ENCODE measurements at regions not wholly inside any gene's neighbourhood (a gene's known extent, or its start where the extent isn't known, plus 50 kb on each side); places are given as distances from the start of the nearest gene placed in this dataset.
"Not testable (repeated sequence)": the region's sequence is repeated elsewhere in the genome, so short reads cannot be mapped to it uniquely, and the experiment has no call there.

GRCh38 chr21:35751171-35751570, 309.2 kb downstream of the SETD4 start:
- DNase-seq (ENCODE audit: low read depth in 2 of 2): no peak

- DNase-seq (ENCODE audit: low read depth in 2 of 2): no peak
Observed at GRCh38 chr21:35749904-35750303, 310.4 kb downstream of the SETD4 start.

- DNase-seq (ENCODE audit: low read depth in 2 of 2): no peak
Observed at GRCh38 chr21:35748678-35749314, 311.5 kb downstream of the SETD4 start.

GRCh38 chr21:35743571-35743970, 316.8 kb downstream of the SETD4 start:
- no peak for DNase-seq (ENCODE audit: low read depth in 2 of 2)

- DNase-seq (ENCODE audit: low read depth in 2 of 2): no peak
Observed at GRCh38 chr21:35738347-35738961, 321.9 kb downstream of the SETD4 start.

GRCh38 chr21:35737899-35738346, 322.4 kb downstream of the SETD4 start:
- no peak for DNase-seq (ENCODE audit: low read depth in 2 of 2)

GRCh38 chr21:35737449-35737848, 322.9 kb downstream of the SETD4 start:
- no peak for DNase-seq (ENCODE audit: low read depth in 2 of 2)

- no peak for DNase-seq (ENCODE audit: low read depth in 2 of 2)
Observed at GRCh38 chr21:35732788-35733187, 327.5 kb downstream of the SETD4 start.

GRCh38 chr21:35730325-35730724, 330.0 kb downstream of the SETD4 start:
- DNase-seq (ENCODE audit: low read depth in 2 of 2): no peak

GRCh38 chr21:35727830-35728229, 332.5 kb downstream of the SETD4 start:
- no peak for DNase-seq (ENCODE audit: low read depth in 2 of 2)

GRCh38 chr21:35724156-35724555, 336.2 kb downstream of the SETD4 start:
- DNase-seq (ENCODE audit: low read depth in 2 of 2): no peak

GRCh38 chr21:35721701-35722100, 338.6 kb downstream of the SETD4 start:
- DNase-seq (ENCODE audit: low read depth in 2 of 2): no peak

GRCh38 chr21:35720208-35720731, 340.1 kb downstream of the SETD4 start:
- DNase-seq (ENCODE audit: low read depth in 2 of 2): no peak

GRCh38 chr21:35719080-35719479, 341.2 kb downstream of the SETD4 start:
- no peak for DNase-seq (ENCODE audit: low read depth in 2 of 2)

GRCh38 chr21:35716876-35717565, 343.3 kb downstream of the SETD4 start:
- DNase-seq (ENCODE audit: low read depth in 2 of 2): no peak

GRCh38 chr21:35713914-35714313, 346.4 kb downstream of the SETD4 start:
- DNase-seq (ENCODE audit: low read depth in 2 of 2): no peak

GRCh38 chr21:35711661-35712060, 348.7 kb downstream of the SETD4 start:
- DNase-seq (ENCODE audit: low read depth in 2 of 2): no peak

GRCh38 chr21:35711213-35711612, 349.1 kb downstream of the SETD4 start:
- DNase-seq (ENCODE audit: low read depth in 2 of 2): no peak

GRCh38 chr21:35709990-35710389, 350.3 kb downstream of the SETD4 start:
- DNase-seq (ENCODE audit: low read depth in 2 of 2): not testable (repeated sequence)

GRCh38 chr21:35705888-35706287, 354.4 kb downstream of the SETD4 start:
- no peak for DNase-seq (ENCODE audit: low read depth in 2 of 2)

- DNase-seq (ENCODE audit: low read depth in 2 of 2): no peak
Observed at GRCh38 chr21:35705237-35705887, 355.0 kb downstream of the SETD4 start.

GRCh38 chr21:35703704-35704103, 356.6 kb downstream of the SETD4 start:
- DNase-seq (ENCODE audit: low read depth in 2 of 2): no peak
